ENCODE measurements at regions not wholly inside any gene's neighbourhood (a gene's known extent, or its start where the extent isn't known, plus 50 kb on each side); places are given as distances from the start of the nearest gene placed in this dataset.

DNA sequence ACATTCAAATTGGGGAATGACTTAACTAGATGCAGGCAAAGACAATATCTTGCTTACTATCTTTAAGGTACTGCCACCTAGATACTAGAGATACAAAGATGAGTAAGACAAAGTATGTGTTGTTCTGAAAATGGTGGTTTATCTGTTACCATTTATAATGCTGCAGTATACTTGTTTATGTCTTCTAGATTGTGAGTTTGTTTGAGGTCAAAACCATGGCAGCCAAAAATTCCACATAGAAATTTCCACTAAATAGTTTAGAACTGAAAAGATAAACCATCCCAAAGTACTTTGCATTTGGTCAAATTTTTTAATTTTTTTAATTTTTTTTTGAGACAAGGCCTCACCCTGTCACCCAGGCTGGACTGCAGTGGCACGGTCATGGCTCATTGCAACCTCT lies 150.8 kb downstream of the SOX4 start:
- no peak overlapping the region for H3K4me3 ChIP-seq (ENCODE audit: low read depth in 1 of 2, low read length in 2 of 2)
- no peak overlapping the region for H3K27ac ChIP-seq (ENCODE audit: low read length)
- H3K27me3 ChIP-seq (ENCODE audit: low read depth, low read length): no peaks in the 10 kb centered on the region
- no peaks in the 10 kb centered on the region for H3K4me1 ChIP-seq (ENCODE audit: control insufficient read depth in 1 of 2, insufficient read depth in 2 of 2, low read length in 2 of 2)
- no peaks in the 10 kb centered on the region for H3K36me3 ChIP-seq (ENCODE audit: control insufficient read depth in 1 of 2, insufficient read depth in 2 of 2, low read length in 2 of 2)
- H3K9me3 ChIP-seq (ENCODE audit: control insufficient read depth in 1 of 2, low read length in 2 of 2): no peaks in the 10 kb centered on the region

DNA sequence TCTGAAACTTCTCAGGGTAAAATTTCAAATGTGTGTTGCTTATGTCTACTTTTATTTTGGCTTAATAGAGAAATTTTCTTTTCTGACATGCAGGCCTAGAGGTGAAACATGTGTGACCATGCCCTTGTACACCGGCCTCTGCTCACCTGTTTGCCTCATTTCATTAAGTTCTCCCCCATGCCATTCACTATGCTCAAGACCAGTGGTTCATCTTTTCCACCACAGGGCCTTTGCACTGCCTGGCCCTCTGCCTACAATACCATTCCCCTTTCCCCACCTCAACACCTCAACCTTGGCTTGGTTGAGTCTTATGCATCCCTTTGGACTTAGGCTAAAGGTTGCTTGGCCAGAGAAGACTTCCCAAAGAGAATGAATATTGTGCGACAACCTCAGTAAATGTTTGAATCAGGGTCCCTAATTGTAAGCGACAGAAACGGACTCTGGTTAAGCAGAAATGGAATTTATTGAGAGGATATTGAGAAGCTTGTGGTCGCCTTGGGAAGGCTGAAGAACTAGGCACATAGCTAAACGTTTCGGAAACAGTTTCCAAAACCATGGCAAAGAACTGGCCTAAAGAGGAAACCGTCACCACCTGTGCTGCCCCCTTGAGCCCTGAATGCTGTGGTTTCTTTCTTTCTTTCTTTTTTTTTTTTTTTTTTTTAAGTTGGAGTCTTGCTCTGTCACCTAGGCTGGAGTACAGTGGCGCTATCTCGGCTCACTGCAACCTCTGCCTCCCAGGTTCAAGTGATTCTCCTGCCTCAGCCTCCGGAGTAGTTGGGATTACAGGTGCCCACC lies 152.2 kb downstream of the SOX4 start:
- H3K4me1 ChIP-seq (ENCODE audit: control insufficient read depth in 1 of 2, insufficient read depth in 2 of 2, low read length in 2 of 2): no peaks in the 10 kb centered on the region
- H3K9me3 ChIP-seq (ENCODE audit: control insufficient read depth in 1 of 2, low read length in 2 of 2): no peaks in the 10 kb centered on the region
- no peaks in the 10 kb centered on the region for H3K27me3 ChIP-seq (ENCODE audit: low read depth, low read length)
- no peak overlapping the region for H3K4me3 ChIP-seq (ENCODE audit: low read depth in 1 of 2, low read length in 2 of 2)
- no peak overlapping the region for H3K27ac ChIP-seq (ENCODE audit: low read length)
- no peaks in the 10 kb centered on the region for H3K36me3 ChIP-seq (ENCODE audit: control insufficient read depth in 1 of 2, insufficient read depth in 2 of 2, low read length in 2 of 2)

DNA sequence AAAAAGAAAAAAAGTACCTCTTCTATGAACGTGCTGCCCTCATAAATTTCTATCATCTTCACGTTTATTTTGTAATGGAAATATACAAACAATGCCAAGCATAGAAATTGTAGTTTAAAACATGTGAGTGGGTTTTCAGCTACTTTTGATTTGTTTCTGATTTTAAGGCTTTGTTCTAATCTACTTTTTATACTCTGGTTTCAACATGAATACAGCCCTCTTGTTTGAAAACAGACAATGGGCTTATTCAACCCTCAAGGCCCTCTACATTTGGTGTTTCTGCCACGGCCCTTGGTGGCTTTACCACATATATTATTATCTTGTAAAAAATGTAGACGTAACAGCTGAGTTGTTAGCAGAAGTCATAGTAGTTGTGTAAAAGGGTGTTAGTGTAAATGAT lies 153.9 kb downstream of the SOX4 start:
- no peak overlapping the region for H3K27ac ChIP-seq (ENCODE audit: low read length)

DNA sequence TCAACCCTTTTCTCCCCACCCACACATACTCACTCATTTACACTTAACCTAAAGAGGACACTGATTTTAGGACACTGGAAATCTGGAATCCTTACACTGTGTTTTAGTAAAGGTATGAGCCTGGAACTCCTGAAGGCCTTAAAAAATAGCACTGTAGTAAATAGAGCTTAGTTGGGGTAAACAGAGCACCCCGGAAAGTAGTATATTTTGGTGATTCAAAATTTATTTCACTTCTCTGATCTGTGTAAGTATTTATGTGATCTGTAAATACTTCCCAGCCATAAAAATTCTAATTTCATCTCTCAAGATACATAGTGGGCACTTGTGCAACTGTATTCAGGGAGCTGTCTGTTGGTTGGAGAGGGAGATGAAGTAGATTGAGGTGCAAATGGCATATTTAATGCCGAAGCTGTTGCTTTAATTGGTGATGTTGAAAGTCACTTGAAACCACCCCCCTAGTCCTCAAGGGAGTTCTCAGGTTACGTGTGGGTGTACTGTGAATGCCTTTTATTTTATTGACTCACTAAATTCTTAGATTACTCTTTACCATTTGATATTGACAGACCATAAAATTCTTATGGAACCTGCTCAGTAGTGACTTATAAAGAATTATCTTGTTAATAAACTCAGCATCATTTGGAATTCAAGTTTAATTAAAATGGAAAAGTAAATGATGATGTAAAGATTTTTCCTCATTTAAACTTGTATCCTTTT lies 154.9 kb downstream of the SOX4 start:
- H3K4me3 ChIP-seq (ENCODE audit: low read depth in 1 of 2, low read length in 2 of 2): no peak overlapping the region
- no peaks in the 10 kb centered on the region for H3K36me3 ChIP-seq (ENCODE audit: control insufficient read depth in 1 of 2, insufficient read depth in 2 of 2, low read length in 2 of 2)
- H3K27ac ChIP-seq (ENCODE audit: low read length): no peak overlapping the region
- H3K9me3 ChIP-seq (ENCODE audit: control insufficient read depth in 1 of 2, low read length in 2 of 2): no peaks in the 10 kb centered on the region
- H3K4me1 ChIP-seq (ENCODE audit: control insufficient read depth in 1 of 2, insufficient read depth in 2 of 2, low read length in 2 of 2): peaks cover 0 to 2% of the 10 kb centered on the region in 2 donors
- no peaks in the 10 kb centered on the region for H3K27me3 ChIP-seq (ENCODE audit: low read depth, low read length)

More for the DNA sequence above, 153.9 kb downstream of the SOX4 start:
- no peaks in the 10 kb centered on the region for H3K9me3 ChIP-seq (ENCODE audit: control insufficient read depth in 1 of 2, low read length in 2 of 2)
- no peaks in the 10 kb centered on the region for H3K27me3 ChIP-seq (ENCODE audit: low read depth, low read length)
- H3K4me1 ChIP-seq (ENCODE audit: control insufficient read depth in 1 of 2, insufficient read depth in 2 of 2, low read length in 2 of 2): no peaks in the 10 kb centered on the region
- H3K36me3 ChIP-seq (ENCODE audit: control insufficient read depth in 1 of 2, insufficient read depth in 2 of 2, low read length in 2 of 2): no peaks in the 10 kb centered on the region
- H3K4me3 ChIP-seq (ENCODE audit: low read depth in 1 of 2, low read length in 2 of 2): no peak overlapping the region

DNA sequence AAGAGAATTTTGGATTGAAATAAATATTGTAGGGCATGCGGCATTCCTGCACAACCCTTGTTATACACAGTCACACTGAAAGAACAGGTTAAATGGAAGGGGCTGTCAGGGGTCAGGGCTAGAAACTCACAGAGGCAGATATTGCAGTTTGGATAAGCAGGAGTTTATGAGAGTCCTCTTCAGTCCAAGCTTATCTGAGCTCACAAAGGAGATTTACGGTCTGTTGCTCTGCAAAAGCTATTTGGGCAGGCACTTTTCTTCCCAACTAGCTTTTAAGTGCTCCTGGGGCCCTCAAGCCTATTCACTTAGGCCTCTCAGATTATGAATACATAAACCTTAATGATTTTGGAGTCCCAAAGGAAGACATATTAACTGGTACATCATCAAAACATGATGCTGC lies 156.2 kb downstream of the SOX4 start:
- no peaks in the 10 kb centered on the region for H3K27me3 ChIP-seq (ENCODE audit: low read depth, low read length)
- H3K4me3 ChIP-seq (ENCODE audit: low read depth in 1 of 2, low read length in 2 of 2): no peak overlapping the region
- no peak overlapping the region for H3K27ac ChIP-seq (ENCODE audit: low read length)
- H3K4me1 ChIP-seq (ENCODE audit: control insufficient read depth in 1 of 2, insufficient read depth in 2 of 2, low read length in 2 of 2): peaks cover 0 to 5% of the 10 kb centered on the region in 2 donors
- H3K9me3 ChIP-seq (ENCODE audit: control insufficient read depth in 1 of 2, low read length in 2 of 2): no peaks in the 10 kb centered on the region
- no peaks in the 10 kb centered on the region for H3K36me3 ChIP-seq (ENCODE audit: control insufficient read depth in 1 of 2, insufficient read depth in 2 of 2, low read length in 2 of 2)

DNA sequence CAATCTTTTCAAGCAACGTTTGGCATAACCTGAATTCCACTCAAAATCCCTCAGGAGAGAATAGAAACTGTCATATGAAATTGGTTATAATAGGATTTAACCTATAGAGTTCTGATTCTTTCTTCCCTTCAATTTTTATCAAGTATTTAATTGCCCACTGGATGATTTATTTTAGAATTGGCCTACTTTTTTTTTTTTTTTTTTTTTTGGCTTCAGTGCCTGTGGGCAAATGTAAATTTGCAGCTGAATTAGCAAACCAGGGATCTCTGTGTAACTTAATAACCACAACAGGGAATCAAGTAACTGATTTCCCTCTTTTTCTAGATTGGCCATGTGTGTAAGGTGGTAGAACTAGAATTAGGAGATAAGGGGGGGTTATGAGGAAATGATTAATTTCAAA lies 157.0 kb downstream of the SOX4 start:
- H3K27ac ChIP-seq (ENCODE audit: low read length): no peak overlapping the region
- no peak overlapping the region for H3K4me3 ChIP-seq (ENCODE audit: low read depth in 1 of 2, low read length in 2 of 2)
- peaks cover 0 to 5% of the 10 kb centered on the region in 2 donors for H3K4me1 ChIP-seq (ENCODE audit: control insufficient read depth in 1 of 2, insufficient read depth in 2 of 2, low read length in 2 of 2)
- H3K9me3 ChIP-seq (ENCODE audit: control insufficient read depth in 1 of 2, low read length in 2 of 2): no peaks in the 10 kb centered on the region
- H3K27me3 ChIP-seq (ENCODE audit: low read depth, low read length): no peaks in the 10 kb centered on the region
- H3K36me3 ChIP-seq (ENCODE audit: control insufficient read depth in 1 of 2, insufficient read depth in 2 of 2, low read length in 2 of 2): no peaks in the 10 kb centered on the region

DNA sequence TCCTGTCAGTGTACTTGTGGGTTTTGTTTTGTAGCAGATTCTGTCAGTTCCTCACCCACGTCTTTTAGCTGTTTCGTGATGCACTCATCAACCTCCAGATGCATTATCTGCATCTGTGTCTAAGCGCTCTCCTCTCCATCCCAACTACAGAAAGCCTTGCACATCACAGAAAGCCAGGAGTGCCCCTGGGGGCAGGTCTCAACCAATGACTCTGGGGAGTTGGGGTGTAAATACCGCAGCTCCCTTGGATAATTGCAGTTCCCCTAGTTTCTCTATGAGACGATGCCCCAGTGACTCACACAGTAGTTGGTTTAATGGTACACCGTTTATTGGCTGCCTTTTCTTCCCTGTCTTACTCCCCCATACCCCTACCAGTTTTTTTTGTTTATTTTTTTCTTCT lies 158.1 kb downstream of the SOX4 start:
- Histone ChIP-seq H3K4me1 (ENCODE audit: control insufficient read depth in 1 of 2, insufficient read depth in 2 of 2, low read length in 2 of 2) (peaks cover 0 to 5% of the 10 kb centered on the region in 2 donors), H3K27ac (ENCODE audit: low read length) (no peak overlapping the region), H3K9me3 (ENCODE audit: control insufficient read depth in 1 of 2, low read length in 2 of 2) (no peaks in the 10 kb centered on the region), H3K27me3 (ENCODE audit: low read depth, low read length) (no peaks in the 10 kb centered on the region), H3K36me3 (ENCODE audit: control insufficient read depth in 1 of 2, insufficient read depth in 2 of 2, low read length in 2 of 2) (no peaks in the 10 kb centered on the region), H3K4me3 (ENCODE audit: low read depth in 1 of 2, low read length in 2 of 2) (no peak overlapping the region)

DNA sequence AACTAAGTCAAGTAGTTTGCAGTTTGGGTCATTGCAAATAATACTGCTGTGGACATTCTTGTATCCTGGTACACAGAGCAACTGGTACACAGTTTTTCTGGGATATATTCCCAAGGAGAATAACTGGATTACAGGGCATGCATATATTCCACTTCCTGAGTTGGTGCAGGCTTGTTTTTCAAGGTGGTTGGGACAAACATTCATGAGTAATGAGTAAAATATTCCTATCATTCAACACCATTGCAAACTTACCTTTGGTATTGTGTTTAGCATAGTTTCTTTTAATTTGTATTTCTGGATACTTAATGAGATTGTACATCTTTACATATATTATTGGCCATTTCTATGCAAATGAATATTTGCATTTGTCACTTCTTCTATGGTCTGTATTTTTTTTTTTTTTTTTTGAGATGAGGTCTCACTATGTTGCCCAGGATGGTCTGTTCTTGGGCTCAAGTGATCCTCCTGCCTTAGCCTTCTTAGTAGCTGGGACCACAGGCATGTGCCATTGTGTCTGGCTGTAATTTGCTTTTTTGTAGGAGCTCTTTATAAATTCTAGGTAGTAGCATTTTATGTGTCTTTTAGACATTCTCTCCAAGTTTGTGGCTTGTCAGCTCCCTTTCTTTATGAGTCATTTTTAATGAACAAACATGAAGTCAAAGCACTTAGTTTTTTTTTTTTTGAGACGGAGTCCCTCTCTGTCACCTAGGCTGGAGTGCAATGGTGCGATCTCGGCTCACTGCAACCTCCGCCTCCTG lies 158.7 kb downstream of the SOX4 start:
- Histone ChIP-seq H3K27ac (ENCODE audit: low read length) (no peak overlapping the region), H3K27me3 (ENCODE audit: low read depth, low read length) (no peaks in the 10 kb centered on the region), H3K9me3 (ENCODE audit: control insufficient read depth in 1 of 2, low read length in 2 of 2) (no peaks in the 10 kb centered on the region), H3K4me1 (ENCODE audit: control insufficient read depth in 1 of 2, insufficient read depth in 2 of 2, low read length in 2 of 2) (peaks cover 0 to 5% of the 10 kb centered on the region in 2 donors), H3K36me3 (ENCODE audit: control insufficient read depth in 1 of 2, insufficient read depth in 2 of 2, low read length in 2 of 2) (no peaks in the 10 kb centered on the region), H3K4me3 (ENCODE audit: low read depth in 1 of 2, low read length in 2 of 2) (no peak overlapping the region)

DNA sequence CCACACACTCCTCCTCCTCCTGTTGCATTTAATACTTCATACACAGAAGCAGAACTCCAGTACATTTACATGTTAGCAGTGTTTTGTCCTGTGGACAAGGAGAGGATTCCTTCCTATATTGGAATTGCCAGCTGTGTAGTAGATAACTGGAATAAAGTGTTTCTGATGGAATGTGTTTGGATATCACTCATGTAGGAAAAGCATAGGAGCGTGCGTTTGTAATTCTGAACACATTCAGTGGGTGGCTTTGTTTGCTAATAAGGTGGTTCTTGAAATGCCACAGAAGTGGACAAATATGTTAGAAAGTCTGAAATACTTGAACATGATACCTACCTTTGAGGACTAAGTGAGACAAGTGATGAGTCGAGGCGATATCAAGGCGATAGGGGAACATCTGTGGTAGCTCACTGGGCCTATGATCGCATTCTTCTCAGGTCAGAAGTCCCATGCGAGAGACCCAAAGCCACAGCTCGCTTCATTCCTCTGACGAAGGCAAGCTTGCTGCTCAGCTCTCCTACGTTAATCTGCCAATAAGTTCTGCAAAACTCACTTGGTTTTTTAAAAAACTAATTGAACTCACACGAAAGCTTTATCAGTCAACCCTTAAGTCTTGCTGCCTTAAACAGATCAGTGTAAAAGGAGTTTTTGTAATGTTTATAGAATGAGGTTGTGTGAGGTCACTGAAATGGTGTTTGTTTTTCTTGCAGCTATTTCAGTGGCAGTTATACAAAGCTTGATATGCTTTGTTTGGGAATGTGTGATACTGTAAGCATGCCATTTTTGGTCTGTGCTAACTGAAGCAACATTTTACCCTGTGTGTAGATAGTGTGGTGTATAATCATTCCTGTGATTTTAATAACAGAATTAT lies 159.9 kb downstream of the SOX4 start:
- H3K36me3 ChIP-seq (ENCODE audit: control insufficient read depth in 1 of 2, insufficient read depth in 2 of 2, low read length in 2 of 2): no peaks in the 10 kb centered on the region
- H3K27ac ChIP-seq (ENCODE audit: low read length): no peak overlapping the region
- no peaks in the 10 kb centered on the region for H3K27me3 ChIP-seq (ENCODE audit: low read depth, low read length)
- H3K4me1 ChIP-seq (ENCODE audit: control insufficient read depth in 1 of 2, insufficient read depth in 2 of 2, low read length in 2 of 2): peaks cover 0 to 5% of the 10 kb centered on the region in 2 donors
- no peak overlapping the region for H3K4me3 ChIP-seq (ENCODE audit: low read depth in 1 of 2, low read length in 2 of 2)
- H3K9me3 ChIP-seq (ENCODE audit: control insufficient read depth in 1 of 2, low read length in 2 of 2): no peaks in the 10 kb centered on the region

DNA sequence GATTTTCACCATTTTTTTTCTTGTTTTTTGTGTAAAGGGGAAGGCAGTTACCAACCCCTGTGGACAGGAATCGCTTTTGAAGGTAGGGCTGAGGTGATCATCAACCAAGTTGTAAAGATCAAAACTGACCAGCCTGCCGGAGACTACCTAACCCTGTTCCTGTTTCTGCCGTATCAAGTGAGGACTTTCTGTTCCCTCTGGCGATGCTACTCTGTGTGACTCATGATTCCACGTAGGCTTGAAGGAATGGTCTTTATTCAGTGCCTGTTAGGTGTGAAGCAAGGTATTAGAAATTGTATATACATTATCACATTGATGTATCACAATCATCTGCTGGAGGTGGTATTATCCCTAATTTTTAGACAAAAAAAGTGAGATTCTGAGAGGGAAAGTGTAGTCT lies 161.3 kb downstream of the SOX4 start:
- H3K9me3 ChIP-seq (ENCODE audit: control insufficient read depth in 1 of 2, low read length in 2 of 2): no peaks in the 10 kb centered on the region
- peaks cover 0 to 5% of the 10 kb centered on the region in 2 donors for H3K4me1 ChIP-seq (ENCODE audit: control insufficient read depth in 1 of 2, insufficient read depth in 2 of 2, low read length in 2 of 2)
- no peak overlapping the region for H3K27ac ChIP-seq (ENCODE audit: low read length)
- no peak overlapping the region for H3K4me3 ChIP-seq (ENCODE audit: low read depth in 1 of 2, low read length in 2 of 2)
- no peaks in the 10 kb centered on the region for H3K27me3 ChIP-seq (ENCODE audit: low read depth, low read length)
- no peaks in the 10 kb centered on the region for H3K36me3 ChIP-seq (ENCODE audit: control insufficient read depth in 1 of 2, insufficient read depth in 2 of 2, low read length in 2 of 2)
